ENCODE measurements at regions not wholly inside any gene's neighbourhood (a gene's known extent, or its start where the extent isn't known, plus 50 kb on each side); places are given as distances from the start of the nearest gene placed in this dataset.

DNA sequence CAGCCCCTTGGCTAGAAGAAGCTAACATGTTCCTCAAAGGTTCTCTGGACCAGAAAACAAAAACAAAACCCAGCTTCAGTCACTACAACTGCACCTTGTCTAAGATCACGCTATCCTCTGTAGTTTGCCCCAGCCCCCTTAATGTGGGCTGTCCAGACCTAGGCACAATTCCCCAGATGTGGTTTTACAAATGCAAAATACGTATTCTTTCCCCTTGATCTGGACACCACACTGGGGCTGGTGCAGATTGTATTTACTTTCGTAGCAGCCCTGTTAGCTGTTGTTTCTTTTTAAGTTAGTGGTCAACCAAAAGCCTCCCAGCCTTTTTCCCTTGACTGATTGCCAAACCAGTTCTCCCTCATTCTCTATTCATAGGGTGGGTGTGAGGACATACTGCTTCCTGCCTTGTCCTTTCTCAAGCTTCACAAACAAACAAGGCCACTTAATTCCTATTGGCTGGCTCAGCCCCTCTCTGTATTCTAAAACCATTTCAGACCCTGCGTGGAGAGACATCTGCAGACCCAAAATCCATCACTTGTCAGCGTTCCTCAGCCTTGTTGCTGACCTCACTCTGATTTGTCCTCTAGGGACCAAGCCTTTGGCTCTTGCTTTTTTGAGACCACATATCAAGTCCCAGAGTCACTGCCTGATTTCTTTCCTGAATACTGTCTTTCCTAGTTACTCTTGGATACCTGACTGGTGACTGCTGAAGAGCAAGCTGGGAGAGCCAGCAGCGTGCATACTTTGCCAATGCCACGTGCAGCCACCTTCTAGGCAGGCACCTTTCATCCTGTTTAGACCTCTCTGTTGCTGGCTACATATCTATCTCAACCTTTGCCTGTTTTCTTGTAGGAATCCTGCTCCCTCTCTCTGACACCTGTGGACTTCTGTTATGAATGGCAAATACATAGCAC is 96.4 kb upstream of the RAB3GAP2 start:
- TF ChIP-seq, protein P1, sequence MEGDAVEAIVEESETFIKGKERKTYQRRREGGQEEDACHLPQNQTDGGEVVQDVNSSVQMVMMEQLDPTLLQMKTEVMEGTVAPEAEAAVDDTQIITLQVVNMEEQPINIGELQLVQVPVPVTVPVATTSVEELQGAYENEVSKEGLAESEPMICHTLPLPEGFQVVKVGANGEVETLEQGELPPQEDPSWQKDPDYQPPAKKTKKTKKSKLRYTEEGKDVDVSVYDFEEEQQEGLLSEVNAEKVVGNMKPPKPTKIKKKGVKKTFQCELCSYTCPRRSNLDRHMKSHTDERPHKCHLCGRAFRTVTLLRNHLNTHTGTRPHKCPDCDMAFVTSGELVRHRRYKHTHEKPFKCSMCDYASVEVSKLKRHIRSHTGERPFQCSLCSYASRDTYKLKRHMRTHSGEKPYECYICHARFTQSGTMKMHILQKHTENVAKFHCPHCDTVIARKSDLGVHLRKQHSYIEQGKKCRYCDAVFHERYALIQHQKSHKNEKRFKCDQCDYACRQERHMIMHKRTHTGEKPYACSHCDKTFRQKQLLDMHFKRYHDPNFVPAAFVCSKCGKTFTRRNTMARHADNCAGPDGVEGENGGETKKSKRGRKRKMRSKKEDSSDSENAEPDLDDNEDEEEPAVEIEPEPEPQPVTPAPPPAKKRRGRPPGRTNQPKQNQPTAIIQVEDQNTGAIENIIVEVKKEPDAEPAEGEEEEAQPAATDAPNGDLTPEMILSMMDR (IDR thresholded peaks at IDR 0.05; ENCODE audit: borderline replicate concordance, extremely low read depth, low read length, poor library complexity, severe bottlenecking): no peak
- TF ChIP-seq EZH2 (IDR thresholded peaks at IDR 0.05; ENCODE audit: borderline replicate concordance, low read depth, low read length, severe bottlenecking): no peak
